NCI-H526 (cell line): ENCODE measurements at regions not wholly inside any gene's neighbourhood (a gene's known extent, or its start where the extent isn't known, plus 50 kb on each side); places are given as distances from the start of the nearest gene placed in this dataset.

Experiments
- DNase-seq, 2 experiments: peaks; one replicate each; lab custom pipeline; 2025; lab: John Stamatoyannopoulos, UW

DNA sequence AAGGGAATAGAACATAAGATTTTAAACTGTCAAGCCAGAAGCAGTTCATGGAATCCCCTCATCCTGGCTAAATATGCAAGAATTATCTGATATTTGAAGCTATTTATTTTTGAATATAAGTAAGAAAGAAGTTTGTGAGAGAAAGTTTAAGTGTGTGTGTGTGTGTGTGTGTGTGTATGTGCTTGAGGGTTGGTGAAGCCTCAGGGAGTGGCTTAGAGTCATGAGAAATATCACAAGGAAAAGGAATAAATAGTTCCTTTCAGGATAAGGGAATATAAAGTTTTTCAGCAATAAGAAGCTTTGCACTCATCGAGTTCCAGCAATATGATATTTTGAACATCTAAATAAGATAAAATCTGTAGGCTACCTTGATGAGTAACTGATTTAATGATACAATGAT lies 359.6 kb downstream of the MEIS1 start:
- DNase-seq, result no peak

DNA sequence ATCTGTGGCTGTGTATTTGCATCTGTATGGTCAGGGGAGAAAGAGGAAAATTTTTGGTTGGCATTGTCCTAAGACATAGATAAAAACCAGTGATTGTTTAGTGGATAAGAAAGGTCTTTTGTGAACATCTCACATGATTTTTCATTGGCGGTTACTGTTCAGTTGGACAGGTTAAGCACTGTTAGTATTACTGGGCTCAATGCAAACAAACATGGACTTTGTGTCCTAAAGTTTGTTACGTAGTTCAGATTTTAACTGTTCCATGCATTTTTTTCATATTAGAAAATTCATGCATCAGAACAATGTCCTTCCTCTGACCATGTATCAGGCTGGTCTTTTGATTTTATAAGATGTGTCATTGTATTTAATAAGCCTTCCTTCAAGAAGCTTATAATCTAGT lies 368.0 kb downstream of the MEIS1 start:
- DNase-seq, result no peak

DNA sequence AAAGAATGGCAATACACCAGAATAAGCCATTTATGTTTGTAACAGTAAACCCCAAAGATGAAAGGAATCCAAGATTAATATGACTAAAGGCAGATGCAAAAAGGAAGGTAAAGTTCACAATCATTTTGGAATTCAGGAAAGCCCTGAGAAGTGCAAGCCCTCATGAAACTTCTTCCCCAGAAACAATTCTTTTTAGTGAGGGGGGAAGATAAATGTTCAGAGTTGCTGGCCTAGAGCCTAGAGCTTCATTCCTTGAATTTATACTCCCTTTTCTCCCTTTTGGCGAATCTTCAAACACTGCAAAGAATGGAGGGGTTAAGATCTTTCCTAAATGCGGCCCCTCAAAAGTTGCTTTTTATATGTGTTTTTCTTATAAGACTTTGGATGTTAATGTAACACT lies 368.8 kb downstream of the MEIS1 start:
- no peak for DNase-seq

DNA sequence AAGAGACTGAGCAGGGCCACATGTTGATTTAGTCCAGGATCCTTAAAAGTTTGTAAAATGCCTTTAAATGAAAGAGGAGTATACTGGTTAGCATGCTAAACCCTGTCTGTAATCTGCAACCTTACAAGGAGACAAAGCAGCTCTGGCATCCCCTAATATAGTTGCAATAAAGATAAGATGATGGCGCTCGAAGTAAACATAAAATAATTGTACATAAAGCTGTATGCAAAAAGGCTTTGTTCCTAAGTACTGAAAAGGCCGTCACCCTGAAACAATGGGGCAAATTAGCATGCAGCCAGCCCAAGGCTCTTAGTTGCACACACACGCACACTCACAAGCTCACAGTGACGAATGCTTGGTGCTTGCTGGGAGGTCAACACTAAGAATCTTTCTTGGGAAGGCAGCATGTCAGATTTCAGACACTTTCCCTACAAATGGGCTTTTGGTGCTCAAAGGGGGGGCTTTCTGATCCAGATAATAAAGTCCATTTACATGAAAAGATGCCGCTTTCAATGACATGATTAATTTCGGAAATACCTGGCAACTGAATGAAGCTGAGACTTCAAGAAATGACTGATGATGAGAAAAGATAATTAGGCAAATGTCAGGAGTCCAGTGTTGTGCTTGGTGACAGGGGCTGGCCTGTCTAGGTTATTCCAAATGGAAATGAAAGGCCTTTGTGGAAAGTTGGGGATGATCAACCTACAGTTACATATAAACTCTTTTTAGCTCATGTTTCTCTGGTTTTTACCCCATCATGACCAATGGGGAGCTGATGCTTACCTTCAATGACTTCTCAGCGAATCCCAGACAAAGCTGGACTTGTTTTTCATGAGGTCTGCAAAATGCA lies 370.3 kb downstream of the MEIS1 start:
- DNase-seq, result peak; percentile 74 to 83

DNA sequence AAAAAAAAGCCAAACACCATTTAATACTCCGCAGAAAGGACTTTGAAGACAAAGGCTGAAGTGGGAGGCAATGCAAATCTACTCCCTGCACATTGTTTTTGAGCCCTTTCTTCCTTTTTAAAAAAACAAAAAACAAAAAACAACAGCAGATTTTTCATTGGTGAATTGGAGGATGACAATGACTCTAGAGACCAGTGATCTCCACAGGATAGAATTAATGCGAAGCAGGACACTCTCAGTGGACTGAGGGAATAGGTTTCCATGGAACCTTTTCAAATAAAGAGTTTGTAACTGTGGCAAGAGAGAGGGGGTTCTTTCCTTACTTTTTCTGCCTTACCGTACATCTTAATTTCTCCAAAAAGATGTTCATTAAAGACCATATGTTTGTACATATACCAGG lies 371.0 kb downstream of the MEIS1 start:
- no peak for DNase-seq

DNA sequence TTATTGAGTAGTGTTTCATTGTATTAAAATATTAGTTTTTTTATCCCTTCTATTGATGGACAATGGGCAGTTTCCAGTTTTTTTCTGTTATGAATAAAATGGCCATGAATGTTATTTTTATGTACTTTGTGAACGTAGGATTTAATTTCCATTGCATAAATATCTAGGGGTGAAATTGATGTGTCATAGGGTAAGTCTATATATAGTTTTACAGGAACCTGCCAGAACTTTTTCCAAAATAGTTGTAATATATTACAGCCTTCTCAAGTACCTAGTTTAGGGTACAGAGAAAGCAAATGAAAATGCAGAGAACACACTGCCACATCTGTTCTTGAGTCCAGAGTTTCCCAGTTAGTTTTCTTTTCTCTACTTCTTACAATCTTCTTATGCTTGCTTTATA lies 378.6 kb downstream of the MEIS1 start:
- no peak for DNase-seq

DNA sequence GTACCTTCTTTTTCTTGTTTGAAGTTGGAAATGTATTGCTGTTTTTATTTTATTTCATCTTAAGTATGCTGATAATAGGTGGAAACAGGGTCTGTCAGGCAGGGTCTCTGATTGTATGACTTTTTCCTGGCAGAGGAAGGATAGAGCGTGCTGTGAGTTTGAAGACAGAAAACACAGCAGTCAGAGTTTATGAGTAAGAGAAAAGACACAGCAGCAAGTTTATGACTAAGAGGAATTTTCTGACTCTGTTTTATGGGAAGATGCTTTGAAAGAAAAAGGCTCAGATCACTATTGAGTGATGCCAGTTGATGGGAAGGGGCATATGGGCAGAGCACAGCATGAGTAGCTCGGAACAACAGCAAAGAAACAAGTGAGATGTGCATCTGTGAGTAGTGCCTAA lies 379.1 kb downstream of the MEIS1 start:
- no peak for DNase-seq

DNA sequence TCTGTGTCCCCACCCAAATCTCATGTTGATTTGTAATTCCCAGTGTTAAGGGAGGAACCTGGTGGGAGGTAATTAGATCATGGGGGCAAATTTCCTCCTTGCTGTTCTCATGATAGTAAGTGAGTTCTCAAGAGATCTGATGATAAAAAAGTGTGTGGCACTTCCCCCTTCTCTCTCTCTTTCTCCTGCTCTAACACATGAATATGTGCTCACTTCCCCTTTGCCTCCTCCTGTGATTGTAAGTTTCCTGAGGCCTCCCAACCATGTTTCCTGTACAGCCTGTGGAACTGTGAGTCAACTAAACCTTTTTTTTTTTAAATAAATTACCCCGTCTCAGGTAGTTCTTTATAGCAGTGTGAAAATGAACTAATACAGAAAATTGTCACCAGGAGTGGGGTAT lies 380.0 kb downstream of the MEIS1 start:
- no peak for DNase-seq

DNA sequence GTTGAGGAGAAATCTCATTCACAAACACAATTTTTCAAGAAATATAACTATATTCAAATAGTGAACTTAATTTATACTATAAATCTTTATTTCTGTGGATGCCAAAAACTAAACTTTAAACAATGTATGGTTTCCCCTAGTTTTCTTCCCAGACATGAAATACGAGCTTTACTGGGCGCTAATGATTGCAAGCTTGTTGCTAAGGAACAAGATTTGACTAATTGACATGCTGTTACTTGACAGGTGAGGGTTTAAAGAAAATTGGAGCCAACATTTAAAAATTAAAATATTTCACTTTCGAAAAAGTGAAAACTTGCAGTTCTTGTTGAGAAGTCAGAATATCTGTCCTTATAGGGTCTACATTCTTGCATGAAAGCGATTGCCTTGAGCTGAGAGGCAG lies 381.0 kb downstream of the MEIS1 start:
- peak in 1 of 2 experiments; percentile 35 for DNase-seq

DNA sequence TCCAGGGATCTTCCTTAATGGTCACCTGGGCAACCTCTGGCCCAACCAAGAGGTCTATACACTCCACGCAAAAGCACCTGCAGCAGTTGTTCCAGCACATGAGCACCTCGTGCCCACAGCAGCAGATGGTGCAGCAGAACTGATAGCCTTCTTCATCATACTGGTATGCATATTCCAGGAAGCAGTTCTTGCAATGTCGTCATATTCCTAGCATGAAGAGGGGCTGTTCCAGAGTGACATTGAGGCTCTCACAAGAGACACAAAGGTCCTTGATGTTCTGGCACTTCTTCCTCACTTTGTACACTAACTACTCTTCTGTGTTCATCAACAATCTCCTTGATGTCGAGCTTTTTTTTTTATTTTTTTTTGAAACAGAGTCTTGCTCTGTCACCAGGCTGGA lies 386.2 kb downstream of the MEIS1 start:
- DNase-seq, result no peak

DNA sequence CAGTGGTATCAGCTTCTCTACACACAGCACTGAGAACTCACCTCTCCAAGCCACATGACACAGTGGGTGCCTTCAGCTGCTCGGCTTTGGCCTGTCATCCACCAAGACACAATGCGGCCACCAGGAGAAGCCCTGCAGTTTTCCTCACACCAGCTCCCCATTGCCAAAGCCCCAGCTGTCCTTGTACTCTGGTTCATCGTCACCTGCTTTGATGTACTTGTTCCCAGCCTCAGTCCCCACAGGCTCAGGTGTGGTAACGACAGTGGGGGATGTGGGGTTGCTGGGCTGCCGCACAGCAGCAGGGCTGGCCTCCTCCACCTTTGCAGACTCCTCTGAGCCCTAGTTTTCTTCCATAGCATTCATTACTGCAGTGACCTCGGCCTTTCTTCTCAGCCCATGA lies 387.3 kb downstream of the MEIS1 start:
- DNase-seq, result no peak

DNA sequence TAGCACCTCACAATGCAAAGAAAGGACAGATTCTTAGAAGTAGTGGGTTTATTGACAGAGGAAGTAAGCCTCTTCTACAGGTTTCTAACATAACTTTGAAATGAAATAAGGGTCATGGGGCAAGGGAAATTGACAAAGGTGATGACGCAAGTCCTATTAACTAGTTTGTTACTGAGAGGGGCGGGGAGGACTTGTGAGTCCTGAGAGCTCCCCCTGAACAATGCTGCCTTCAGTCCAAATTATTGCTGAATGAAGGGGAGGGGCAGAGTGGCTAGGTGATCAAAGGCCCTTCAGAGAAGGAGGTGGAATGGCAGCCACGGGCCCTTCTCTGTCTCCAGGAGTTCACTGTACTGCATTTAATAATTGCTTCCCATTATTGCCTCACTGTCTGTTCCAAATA lies 390.0 kb downstream of the MEIS1 start:
- no peak for DNase-seq

DNA sequence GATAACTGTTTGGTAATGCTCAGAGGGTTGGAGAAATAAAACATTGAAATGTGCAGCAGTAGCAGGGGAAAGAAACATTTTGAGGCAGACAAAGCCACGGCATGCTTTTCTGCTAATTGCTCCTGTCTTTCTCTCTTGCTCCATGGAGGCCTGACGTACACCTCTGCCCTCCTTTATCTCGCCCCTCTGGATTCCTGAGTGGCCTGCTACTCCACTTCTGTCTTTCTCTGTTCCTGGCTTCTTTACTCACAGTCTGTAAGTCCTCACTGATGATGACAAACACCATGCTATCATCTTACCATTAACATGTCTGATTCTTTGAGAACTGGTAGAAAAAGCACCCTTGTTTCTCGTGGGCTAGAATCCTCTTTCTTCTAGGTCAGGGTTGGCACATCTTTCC lies 392.9 kb downstream of the MEIS1 start:
- DNase-seq, result no peak

DNA sequence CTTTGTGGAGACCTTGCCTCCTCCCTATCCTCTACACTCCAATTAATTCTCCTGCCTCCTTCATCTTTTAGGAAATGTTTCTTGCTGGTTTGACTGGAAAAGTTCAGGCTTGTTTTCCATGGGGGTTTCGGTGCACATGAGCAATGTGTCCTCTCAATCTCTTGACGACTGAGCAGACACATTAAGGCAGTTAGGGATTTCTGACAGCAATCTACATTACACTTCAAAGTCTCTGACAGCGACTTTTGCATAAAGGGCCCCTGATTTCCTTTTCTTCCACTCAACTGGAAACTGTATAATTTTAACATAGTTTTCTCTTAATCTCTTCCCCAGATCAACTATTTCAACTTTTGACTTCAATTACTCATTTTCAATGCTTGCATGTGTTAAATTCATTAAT lies 394.0 kb downstream of the MEIS1 start:
- DNase-seq, result no peak

DNA sequence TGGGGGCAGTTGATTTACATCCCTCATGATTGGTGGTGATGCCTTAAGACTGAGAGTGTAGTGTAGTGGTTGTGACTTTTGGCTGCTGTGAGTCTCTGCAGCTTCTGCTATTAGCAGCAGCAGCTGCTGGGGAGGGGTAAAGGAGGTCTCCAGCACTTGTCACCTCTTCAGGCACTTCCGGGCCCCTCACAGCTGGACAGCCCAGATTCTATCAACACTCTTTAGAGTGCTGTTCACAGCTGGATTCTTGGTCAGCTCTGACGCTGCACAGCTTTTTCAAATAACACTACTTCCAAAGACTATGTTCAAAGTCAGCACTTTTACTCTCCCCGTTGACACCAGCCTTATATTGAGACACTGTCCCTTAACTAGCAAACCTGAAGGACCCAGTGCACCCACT lies 396.0 kb downstream of the MEIS1 start:
- DNase-seq, result no peak

DNA sequence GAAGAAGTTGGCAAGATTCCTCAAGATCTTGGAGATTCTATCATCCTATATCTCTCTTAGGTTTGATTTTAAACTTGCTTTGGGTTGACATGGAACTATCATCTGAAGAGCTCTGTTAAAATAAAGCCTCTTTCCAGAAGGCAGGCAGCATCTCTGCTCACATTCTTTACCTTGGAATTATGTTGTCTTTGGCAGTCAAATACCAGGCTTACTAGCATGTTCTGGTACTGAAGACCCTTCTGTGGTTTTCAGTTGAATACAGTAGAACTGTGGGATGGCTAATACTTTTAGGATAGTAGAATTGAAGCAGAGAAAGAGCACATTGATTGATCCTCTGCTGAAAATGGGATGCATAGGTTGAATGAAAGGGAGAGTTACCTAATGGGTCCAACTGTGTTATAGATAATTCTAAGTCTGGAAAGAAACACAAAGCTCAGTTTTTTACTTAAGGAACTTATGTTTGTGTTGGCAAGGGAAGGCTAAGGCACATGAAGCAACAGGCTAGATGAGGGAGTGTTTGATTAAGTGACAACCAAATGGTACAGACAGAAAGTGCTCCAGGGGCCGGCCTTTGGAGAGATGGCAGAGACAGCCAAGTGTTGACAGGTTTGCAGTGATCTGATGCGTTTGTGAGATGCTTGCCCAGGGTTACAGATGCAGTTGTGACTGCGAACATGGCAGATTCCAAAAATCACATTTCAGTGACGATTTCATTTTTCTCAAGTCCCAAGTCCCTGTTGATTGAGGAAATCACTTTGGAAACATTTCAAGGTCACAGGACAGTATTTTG lies 397.9 kb downstream of the MEIS1 start:
- DNase-seq, result no peak

DNA sequence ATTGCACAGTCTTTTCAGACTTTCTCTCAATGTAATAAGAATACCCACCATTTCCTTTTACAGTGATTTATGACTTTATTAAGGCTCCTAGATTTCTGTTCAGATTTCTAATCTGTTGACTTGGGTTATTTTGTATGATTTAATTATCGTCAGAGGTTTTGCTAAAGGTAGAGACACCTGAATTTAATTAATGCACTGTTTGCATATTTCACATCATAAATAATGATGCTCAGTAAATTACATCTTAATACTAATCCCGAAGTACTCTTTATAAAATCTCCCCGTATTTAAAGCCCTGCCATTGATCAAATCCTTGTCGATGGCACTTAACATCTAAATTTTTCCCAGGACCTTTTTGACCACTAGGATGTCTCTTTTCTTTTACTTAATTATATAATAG lies 399.9 kb downstream of the MEIS1 start:
- DNase-seq, result no peak

DNA sequence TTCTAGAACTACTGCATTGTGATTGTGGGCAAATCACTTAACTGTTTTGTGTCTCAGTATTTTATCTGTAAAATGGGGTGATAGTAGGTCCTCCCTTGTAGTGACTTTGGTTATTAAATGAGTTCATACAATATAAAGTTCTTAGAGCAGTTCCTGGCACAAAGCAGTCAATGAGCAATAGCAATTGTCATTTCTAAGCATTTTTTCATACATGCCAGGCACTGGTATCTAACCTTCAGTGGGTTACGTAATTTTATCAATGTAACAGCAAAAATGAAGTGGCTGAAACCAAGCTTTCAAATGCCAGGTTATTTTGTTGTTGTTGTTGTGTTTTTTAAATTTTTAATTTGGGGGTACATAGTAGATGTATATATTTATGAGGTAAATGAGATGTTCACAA lies 401.9 kb downstream of the MEIS1 start:
- no peak for DNase-seq

DNA sequence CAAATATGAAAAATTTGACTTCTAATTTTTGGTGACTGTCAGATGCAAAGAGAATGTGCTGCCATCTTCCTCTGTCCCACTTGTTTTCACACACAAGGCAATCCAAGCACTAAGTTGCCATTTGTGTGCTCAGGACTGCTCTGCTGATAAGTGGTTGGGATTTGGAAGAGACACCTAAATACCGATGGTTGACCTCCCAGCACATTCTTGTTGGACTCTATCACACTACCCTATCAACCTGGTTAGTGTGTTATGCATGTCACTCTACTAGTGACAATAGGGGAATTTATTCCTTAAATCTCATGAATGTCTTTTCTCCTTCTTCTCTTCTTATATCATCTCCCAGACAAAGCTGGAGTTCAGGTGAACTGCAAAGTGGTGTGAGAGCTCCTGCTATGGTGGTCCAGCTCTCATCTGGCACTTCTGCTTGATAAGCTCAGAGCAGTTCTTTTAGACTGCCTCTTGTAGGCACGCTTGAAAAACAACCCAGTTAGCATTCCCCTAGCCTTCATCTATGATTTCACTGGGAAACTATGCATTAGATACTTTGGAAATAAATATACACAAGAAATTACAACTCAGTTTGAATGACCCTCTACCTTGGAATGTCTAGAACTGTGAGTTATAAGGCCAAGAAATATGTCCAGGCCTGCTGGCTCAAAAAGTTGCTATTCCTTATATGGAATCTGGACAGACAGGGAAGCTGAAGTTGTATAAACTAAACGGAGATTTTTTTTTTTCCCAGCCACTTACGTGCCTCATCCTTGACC lies 404.8 kb downstream of the MEIS1 start:
- no peak for DNase-seq

DNA sequence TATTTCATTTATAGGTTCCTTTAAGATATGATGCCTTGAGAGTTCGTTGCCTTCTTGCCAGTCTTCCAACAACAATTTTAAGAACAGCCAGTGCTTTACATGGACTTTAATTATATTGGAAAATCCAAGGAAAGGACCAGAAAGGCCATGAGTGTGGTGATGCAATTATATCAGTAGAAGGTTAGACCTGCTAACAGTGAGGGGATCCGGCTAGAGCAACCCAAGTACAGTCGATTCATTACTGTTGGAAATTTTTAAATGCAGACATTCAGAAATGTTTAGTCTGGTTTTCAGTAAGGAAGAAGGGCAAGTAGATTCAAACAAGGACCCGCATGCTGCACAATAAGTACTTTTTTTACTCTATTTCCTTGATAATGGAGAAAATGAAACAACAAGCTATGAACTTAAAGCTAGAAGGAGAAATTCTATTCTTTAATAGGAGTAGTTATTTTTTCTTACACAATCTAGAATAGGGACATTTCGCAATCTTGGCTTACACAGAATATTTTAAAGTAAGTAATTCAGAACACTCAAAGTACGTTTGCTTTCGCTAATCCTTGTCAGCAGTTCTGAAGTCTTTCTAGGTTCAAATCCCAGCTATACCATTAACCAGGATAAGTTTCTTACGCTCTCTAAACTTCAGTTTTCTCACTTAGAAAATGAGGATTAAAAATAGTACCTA lies 405.5 kb downstream of the MEIS1 start:
- DNase-seq, result no peak

DNA sequence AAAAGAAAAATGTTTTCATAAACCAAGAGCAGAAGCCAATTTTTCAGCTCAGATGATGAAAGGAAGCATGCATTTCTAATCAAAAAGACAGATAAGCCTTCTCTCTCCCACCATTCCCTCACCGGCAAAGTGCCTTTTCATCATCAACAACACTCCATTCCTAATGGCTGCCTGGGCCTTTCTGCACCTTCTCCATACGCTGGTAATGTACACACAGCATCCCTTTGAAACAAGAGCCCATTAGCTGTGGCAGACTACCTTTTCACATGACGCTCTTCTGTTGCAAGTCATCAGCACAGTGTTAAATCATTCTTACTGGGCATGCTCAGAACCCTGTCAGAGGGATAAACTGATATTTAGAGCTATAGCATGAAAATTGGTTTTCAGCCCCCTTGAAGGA lies 408.9 kb downstream of the MEIS1 start:
- DNase-seq, result no peak

DNA sequence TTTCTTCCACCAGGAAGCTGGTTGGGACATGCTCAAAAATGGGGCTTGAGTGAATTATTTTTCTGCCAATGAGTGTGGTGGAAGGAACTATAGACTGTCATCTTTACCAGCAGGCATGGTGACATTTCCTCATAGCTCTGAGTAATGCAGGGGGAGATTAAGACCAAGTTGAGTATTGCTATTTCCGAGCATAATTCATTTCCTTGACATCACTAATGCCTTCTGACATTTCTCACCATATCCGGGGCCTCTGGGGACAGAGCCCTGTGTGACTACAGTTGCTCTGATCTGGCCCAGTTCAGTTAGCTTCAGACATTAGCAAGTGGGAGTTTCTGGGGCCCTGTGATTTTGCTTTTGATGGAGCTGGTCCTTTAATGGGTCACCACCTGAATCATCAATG lies 410.4 kb downstream of the MEIS1 start:
- DNase-seq, result no peak
